Trophoblast cell (in vitro differentiated cells and primary cell): ENCODE measurements at regions not wholly inside any gene's neighbourhood (a gene's known extent, or its start where the extent isn't known, plus 50 kb on each side); places are given as distances from the start of the nearest gene placed in this dataset.
A peak's percentile ranks its signal among the peaks of the same experiment; 100 is the strongest.

ENCODE experiments used
- DNase-seq, 2 donors: peaks; one replicate each; pipeline ENCODE4 v3.0.0-alpha.2; 2016
- H2AFZ ChIP-seq: 2 replicates; pipeline ENCODE4 v1.6.1; 2013; ENCODE audit warnings: low read length, moderate library complexity, mild to moderate bottlenecking; ENCODE audit not compliant: insufficient read depth, poor library complexity
- H2AK5ac ChIP-seq: 2 replicates; pipeline ENCODE4 v1.6.1; 2013; ENCODE audit warnings: mild to moderate bottlenecking, low read length
- H2BK120ac ChIP-seq: 2 replicates; pipeline ENCODE4 v1.6.1; 2013; ENCODE audit warnings: low read length, mild to moderate bottlenecking, moderate library complexity; ENCODE audit not compliant: insufficient read depth, poor library complexity
- H2BK12ac ChIP-seq: 2 replicates; pipeline ENCODE4 v1.6.1; 2013; ENCODE audit warnings: mild to moderate bottlenecking, low read length, moderate library complexity
- H2BK5ac ChIP-seq: 2 replicates; pipeline ENCODE4 v1.6.1; 2013; ENCODE audit warnings: low read length, low read depth, moderate library complexity, mild to moderate bottlenecking; ENCODE audit not compliant: poor library complexity
- H3K14ac ChIP-seq: 2 replicates; pipeline ENCODE4 v1.6.1; 2013; ENCODE audit warnings: mild to moderate bottlenecking, low read length
- H3K18ac ChIP-seq: 2 replicates; pipeline ENCODE4 v1.6.1; 2013; ENCODE audit warnings: mild to moderate bottlenecking, low read length
- H3K23ac ChIP-seq: 2 replicates; pipeline ENCODE4 v1.6.1; 2013; ENCODE audit warnings: low read length
- H3K27ac ChIP-seq: 2 replicates; pipeline ENCODE4 v1.5.1; 2013; ENCODE audit warnings: low read depth, mild to moderate bottlenecking, inconsistent platforms, low read length, moderate library complexity
- H3K27me3 ChIP-seq: 2 replicates; pipeline ENCODE4 v1.6.1; 2013; ENCODE audit warnings: inconsistent platforms, mild to moderate bottlenecking, low read length, moderate library complexity; ENCODE audit not compliant: insufficient read depth
- H3K36me3 ChIP-seq, 2 experiments: 1 replicate in 1 of 2; 2 replicates in 1 of 2; pipeline ENCODE4 v1.6.1; 2013; ENCODE audit warnings: low read length in 2 of 2, mild to moderate bottlenecking in 2 of 2, moderate library complexity in 1 of 2; ENCODE audit not compliant: insufficient read depth in 2 of 2, control insufficient read depth in 1 of 2
- H3K4ac ChIP-seq: 2 replicates; pipeline ENCODE4 v1.6.1; 2013; ENCODE audit warnings: low read depth, mild to moderate bottlenecking, low read length, moderate library complexity
- H3K4me1 ChIP-seq, 2 experiments: 1 replicate in 1 of 2; 2 replicates in 1 of 2; pipeline ENCODE4 v1.6.1; 2013; ENCODE audit warnings: low read length in 2 of 2, mild to moderate bottlenecking in 2 of 2, moderate library complexity in 1 of 2; ENCODE audit not compliant: insufficient read depth in 2 of 2, control insufficient read depth in 1 of 2
- H3K4me2 ChIP-seq: 2 replicates; pipeline ENCODE4 v1.6.1; 2013; ENCODE audit warnings: inconsistent platforms, mild to moderate bottlenecking, low read length, moderate library complexity
- H3K4me3 ChIP-seq: 2 replicates; pipeline ENCODE4 v1.5.1; 2013; ENCODE audit warnings: mild to moderate bottlenecking, low read depth, low read length, inconsistent platforms
- H3K79me1 ChIP-seq: one replicate; pipeline ENCODE4 v1.6.1; 2013; ENCODE audit warnings: low read length
- H3K79me2 ChIP-seq: 2 replicates; pipeline ENCODE4 v1.6.1; 2013; ENCODE audit warnings: low read length, mild to moderate bottlenecking; ENCODE audit not compliant: control insufficient read depth, insufficient read depth, poor library complexity
- H3K9ac ChIP-seq: 2 replicates; pipeline ENCODE4 v1.6.1; 2013; ENCODE audit warnings: mild to moderate bottlenecking, low read length
- H3K9me3 ChIP-seq: 2 replicates; pipeline ENCODE4 v1.6.1; 2013; ENCODE audit warnings: low read depth, mild to moderate bottlenecking, control low read depth, inconsistent platforms, low read length; ENCODE audit not compliant: insufficient read depth
- H4K12ac ChIP-seq: 2 replicates; pipeline ENCODE4 v1.6.1; 2013; ENCODE audit warnings: low read depth, mild to moderate bottlenecking, low read length, moderate library complexity
- H4K8ac ChIP-seq: 2 replicates; pipeline ENCODE4 v1.6.1; 2013; ENCODE audit warnings: low read depth, mild to moderate bottlenecking, low read length, moderate library complexity
- H4K91ac ChIP-seq: one replicate; pipeline ENCODE4 v1.6.1; 2013; ENCODE audit warnings: low read depth, mild to moderate bottlenecking, low read length, moderate library complexity
- WGBS: extraction: QIAGEN DNeasy Blood & Tissue Kit; methylation state at CpG from one replicate; pipeline ENCODE4 v1.1.7; 2013; ENCODE audit warnings: missing lambda C conversion rate; ENCODE audit not compliant: insufficient read length, insufficient coverage; ENCODE audit errors: extremely low coverage; 5-methylcytosine and 5-hydroxymethylcytosine counted together

- no peak for DNase-seq
- H3K4ac ChIP-seq: no peak overlapping the region
- no peaks in the 10 kb centered on the region for H3K4me1 ChIP-seq
- no peaks in the 10 kb centered on the region for H3K79me1 ChIP-seq
- H3K79me2 ChIP-seq: no peaks in the 10 kb centered on the region
- WGBS: no CpG with 5 or more reads among the region's 3 CpGs
- no peak overlapping the region for H2AFZ ChIP-seq
- H4K12ac ChIP-seq: no peak overlapping the region
- no peak overlapping the region for H4K91ac ChIP-seq
- no peaks in the 10 kb centered on the region for H3K9me3 ChIP-seq
- H3K4me3 ChIP-seq: no peak overlapping the region
- no peak overlapping the region for H2BK5ac ChIP-seq
- H3K27ac ChIP-seq: no peak overlapping the region
- H2BK12ac ChIP-seq: no peak overlapping the region
- no peaks in the 10 kb centered on the region for H3K27me3 ChIP-seq
- no peak overlapping the region for H3K4me2 ChIP-seq
- no peaks in the 10 kb centered on the region for H3K36me3 ChIP-seq
- H4K8ac ChIP-seq: no peak overlapping the region
- H3K14ac ChIP-seq: no peak overlapping the region
- no peak overlapping the region for H2BK120ac ChIP-seq
- H3K23ac ChIP-seq: no peak overlapping the region
- no peak overlapping the region for H2AK5ac ChIP-seq
- no peak overlapping the region for H3K9ac ChIP-seq
- H3K18ac ChIP-seq: no peak overlapping the region
Observed at GRCh38 chr2:70371753-70372152, 69.9 kb upstream of the FAM136A start.

- H3K79me1 ChIP-seq: no peaks in the 10 kb centered on the region
- no peak overlapping the region for H2AK5ac ChIP-seq
- H2BK12ac ChIP-seq: no peak overlapping the region
- no peak overlapping the region for H2BK5ac ChIP-seq
- no peak overlapping the region for H3K4ac ChIP-seq
- H3K9ac ChIP-seq: no peak overlapping the region
- no peaks in the 10 kb centered on the region for H3K36me3 ChIP-seq
- H3K27ac ChIP-seq: no peak overlapping the region
- H3K79me2 ChIP-seq: no peaks in the 10 kb centered on the region
- no CpG with 5 or more reads among the region's 5 CpGs for WGBS
- H3K4me2 ChIP-seq: no peak overlapping the region
- no peaks in the 10 kb centered on the region for H3K27me3 ChIP-seq
- no peaks in the 10 kb centered on the region for H3K9me3 ChIP-seq
- H3K4me1 ChIP-seq: no peaks in the 10 kb centered on the region
- no peak overlapping the region for H2BK120ac ChIP-seq
- H2AFZ ChIP-seq: no peak overlapping the region
- no peak overlapping the region for H3K14ac ChIP-seq
- H3K18ac ChIP-seq: no peak overlapping the region
- DNase-seq: no peak
- no peak overlapping the region for H4K12ac ChIP-seq
- H4K91ac ChIP-seq: no peak overlapping the region
- H4K8ac ChIP-seq: no peak overlapping the region
- H3K4me3 ChIP-seq: no peak overlapping the region
- no peak overlapping the region for H3K23ac ChIP-seq
Observed at GRCh38 chr2:70369082-70369481, 67.2 kb upstream of the FAM136A start.

GRCh38 chr2:70368545-70368944 is 66.7 kb upstream of the FAM136A start:
- Histone ChIP-seq H3K4me1 (no peaks in the 10 kb centered on the region), H2AFZ (no peak overlapping the region), H2BK12ac (no peak overlapping the region), H2BK120ac (no peak overlapping the region), H3K27me3 (no peaks in the 10 kb centered on the region), H3K14ac (no peak overlapping the region), H4K12ac (no peak overlapping the region), H4K8ac (no peak overlapping the region), H3K23ac (no peak overlapping the region), H2BK5ac (no peak overlapping the region), H3K4me2 (no peak overlapping the region), H2AK5ac (no peak overlapping the region), H3K79me1 (no peaks in the 10 kb centered on the region), H3K9ac (no peak overlapping the region), H3K79me2 (no peaks in the 10 kb centered on the region), H3K4ac (no peak overlapping the region), H3K27ac (no peak overlapping the region), H3K36me3 (no peaks in the 10 kb centered on the region), H3K18ac (no peak overlapping the region), H3K9me3 (no peaks in the 10 kb centered on the region), H4K91ac (no peak overlapping the region), H3K4me3 (no peak overlapping the region)
- DNase-seq: no peak
- WGBS: no CpG with 5 or more reads among the region's 4 CpGs

GRCh38 chr2:70367722-70368323 is 66.0 kb upstream of the FAM136A start:
- no peak overlapping the region for H4K12ac ChIP-seq
- no peak overlapping the region for H3K23ac ChIP-seq
- no peak overlapping the region for H3K4me3 ChIP-seq
- H3K18ac ChIP-seq: no peak overlapping the region
- no peaks in the 10 kb centered on the region for H3K9me3 ChIP-seq
- no peaks in the 10 kb centered on the region for H3K79me2 ChIP-seq
- no peak overlapping the region for H2BK5ac ChIP-seq
- no peak overlapping the region for H2BK12ac ChIP-seq
- peak in 1 of 2 donors; percentile 14 for DNase-seq
- H3K4me1 ChIP-seq: no peaks in the 10 kb centered on the region
- no peak overlapping the region for H4K8ac ChIP-seq
- WGBS: no CpG with 5 or more reads among the region's 8 CpGs
- H3K9ac ChIP-seq: no peak overlapping the region
- H3K14ac ChIP-seq: no peak overlapping the region
- no peak overlapping the region for H4K91ac ChIP-seq
- H3K4me2 ChIP-seq: no peak overlapping the region
- no peaks in the 10 kb centered on the region for H3K36me3 ChIP-seq
- no peaks in the 10 kb centered on the region for H3K79me1 ChIP-seq
- no peak overlapping the region for H2BK120ac ChIP-seq
- no peaks in the 10 kb centered on the region for H3K27me3 ChIP-seq
- no peak overlapping the region for H3K4ac ChIP-seq
- no peak overlapping the region for H2AK5ac ChIP-seq
- no peak overlapping the region for H2AFZ ChIP-seq
- H3K27ac ChIP-seq: no peak overlapping the region
